Colonic mucosa (tissue), 4 donors: ENCODE measurements at regions not wholly inside any gene's neighbourhood (a gene's known extent, or its start where the extent isn't known, plus 50 kb on each side); places are given as distances from the start of the nearest gene placed in this dataset.
"Not testable (repeated sequence)": the region's sequence is repeated elsewhere in the genome, so short reads cannot be mapped to it uniquely, and the experiment has no call there.

ENCODE experiments used
- DNase-seq: peaks from one replicate; pipeline ENCODE4 v3.0.0-alpha.2; 2020
- H3K27ac ChIP-seq: fragments of 200-600 bp; one replicate; pipeline ENCODE4 v1.8.0; 2021
- H3K27me3 ChIP-seq: fragments of 200-600 bp; one replicate; pipeline ENCODE4 v1.8.0; 2021
- H3K36me3 ChIP-seq: fragments of 200-600 bp; one replicate; pipeline ENCODE4 v1.8.0; 2021
- H3K4me1 ChIP-seq: fragments of 200-600 bp; one replicate; pipeline ENCODE4 v1.8.0; 2021; ENCODE audit warnings: mild to moderate bottlenecking
- H3K4me3 ChIP-seq: fragments of 200-600 bp; one replicate; pipeline ENCODE4 v1.8.0; 2021
- H3K9ac ChIP-seq, 2 donors: one replicate each; pipeline ENCODE4 v1.7.0; 2013; ENCODE audit warnings: control low read depth in 2 of 2, low read depth in 2 of 2, low read length in 2 of 2
- H3K9me3 ChIP-seq: fragments of 200-600 bp; one replicate; pipeline ENCODE4 v1.8.0; 2021
- intact Hi-C: fragments of 100-400 bp; cut with DNase I; formaldehyde crosslinking; loops from one replicate; pipeline ENCODE4 v1.14.1; 2022
- TF ChIP-seq, protein P1 (sequence below): fragments of 200-600 bp; IDR thresholded peaks from one replicate; pipeline ENCODE4 v1.8.0; 2022; ENCODE audit warnings: antibody characterized with exemption, mild to moderate bottlenecking
- donor health status: healthy.
- donor health status: DM: no; HTN: no; CAD: no.
- donor health status: DM: no; HTN: no; CAD: no.

DNA sequence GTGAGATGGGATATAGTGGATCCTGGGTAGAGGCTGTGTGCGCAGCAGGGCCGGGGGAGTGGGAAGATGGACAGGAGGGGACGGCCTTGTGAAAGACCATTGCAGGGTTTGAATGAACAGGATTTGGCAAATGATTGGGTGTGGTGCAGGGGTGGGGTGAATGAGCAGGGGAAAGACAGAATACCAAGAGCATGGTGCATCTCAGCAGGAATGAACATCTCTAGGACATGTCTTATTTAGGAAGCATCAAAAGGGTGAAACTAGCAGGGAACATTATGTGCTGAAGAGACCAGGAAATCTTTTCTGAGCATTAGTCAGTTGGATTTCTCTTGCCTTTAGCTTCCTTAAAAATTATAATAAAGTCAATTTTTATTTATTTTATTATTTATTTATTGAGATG, 60.6 kb upstream of the SLC2A1 start:
- Histone ChIP-seq H3K4me3 (no peak overlapping the region), H3K36me3 (no peaks in the 10 kb centered on the region), H3K9ac (no peak overlapping the region), H3K4me1 (no peaks in the 10 kb centered on the region), H3K9me3 (no peaks in the 10 kb centered on the region), H3K27ac (no peak overlapping the region), H3K27me3 (no peaks in the 10 kb centered on the region)
- DNase-seq: no peak
- TF ChIP-seq, protein P1, sequence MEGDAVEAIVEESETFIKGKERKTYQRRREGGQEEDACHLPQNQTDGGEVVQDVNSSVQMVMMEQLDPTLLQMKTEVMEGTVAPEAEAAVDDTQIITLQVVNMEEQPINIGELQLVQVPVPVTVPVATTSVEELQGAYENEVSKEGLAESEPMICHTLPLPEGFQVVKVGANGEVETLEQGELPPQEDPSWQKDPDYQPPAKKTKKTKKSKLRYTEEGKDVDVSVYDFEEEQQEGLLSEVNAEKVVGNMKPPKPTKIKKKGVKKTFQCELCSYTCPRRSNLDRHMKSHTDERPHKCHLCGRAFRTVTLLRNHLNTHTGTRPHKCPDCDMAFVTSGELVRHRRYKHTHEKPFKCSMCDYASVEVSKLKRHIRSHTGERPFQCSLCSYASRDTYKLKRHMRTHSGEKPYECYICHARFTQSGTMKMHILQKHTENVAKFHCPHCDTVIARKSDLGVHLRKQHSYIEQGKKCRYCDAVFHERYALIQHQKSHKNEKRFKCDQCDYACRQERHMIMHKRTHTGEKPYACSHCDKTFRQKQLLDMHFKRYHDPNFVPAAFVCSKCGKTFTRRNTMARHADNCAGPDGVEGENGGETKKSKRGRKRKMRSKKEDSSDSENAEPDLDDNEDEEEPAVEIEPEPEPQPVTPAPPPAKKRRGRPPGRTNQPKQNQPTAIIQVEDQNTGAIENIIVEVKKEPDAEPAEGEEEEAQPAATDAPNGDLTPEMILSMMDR: no peak
- intact Hi-C loops: no loop called here

DNA sequence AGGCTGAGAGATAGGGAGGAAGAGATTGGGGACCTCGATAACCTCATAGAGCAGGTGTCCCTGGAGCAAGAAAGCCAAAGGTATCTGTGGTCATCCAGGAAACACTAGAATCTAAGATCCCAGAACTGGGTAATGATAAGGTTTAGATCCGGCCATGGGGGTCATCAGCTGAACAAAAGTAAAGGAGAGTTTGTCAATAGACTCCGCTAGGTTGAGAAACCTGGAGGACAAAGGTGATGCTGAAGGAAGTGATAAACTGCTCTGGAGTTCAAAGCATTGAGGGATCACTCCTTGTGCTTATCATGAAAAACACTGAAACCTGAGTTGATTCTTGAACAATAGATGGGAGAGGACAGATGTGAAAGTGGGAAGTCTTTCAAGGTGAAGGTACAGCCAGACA, 59.5 kb upstream of the SLC2A1 start:
- H3K9me3 ChIP-seq: no peaks in the 10 kb centered on the region
- H3K27ac ChIP-seq: no peak overlapping the region
- no peak overlapping the region for H3K4me3 ChIP-seq
- no peaks in the 10 kb centered on the region for H3K4me1 ChIP-seq
- no peaks in the 10 kb centered on the region for H3K27me3 ChIP-seq
- TF ChIP-seq, protein P1: no peak
- DNase-seq: no peak
- no peak overlapping the region for H3K9ac ChIP-seq
- no peaks in the 10 kb centered on the region for H3K36me3 ChIP-seq
- intact Hi-C loops: no loop called here

DNA sequence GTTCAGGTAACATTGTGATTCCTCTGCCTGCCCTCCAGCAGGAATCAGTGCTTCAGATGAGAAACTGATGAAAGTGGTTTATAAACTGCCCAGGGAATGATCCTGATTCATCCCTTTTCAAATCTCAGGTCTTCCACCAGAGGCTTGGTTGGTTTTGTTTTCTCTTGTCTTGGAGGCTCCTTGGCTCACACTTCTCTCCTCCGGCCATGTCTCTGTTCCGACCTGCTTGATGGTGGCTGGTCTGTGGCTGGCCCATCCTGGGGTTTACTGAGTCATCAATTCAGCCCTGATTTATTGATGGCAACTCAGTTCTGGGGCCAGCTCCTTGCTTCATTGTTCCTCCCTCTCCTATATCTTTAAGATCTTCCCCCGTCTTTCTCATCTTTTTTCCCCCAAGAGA, 56.6 kb upstream of the SLC2A1 start:
- no peak overlapping the region for H3K9ac ChIP-seq
- H3K27me3 ChIP-seq: no peaks in the 10 kb centered on the region
- H3K4me3 ChIP-seq: no peak overlapping the region
- no peak overlapping the region for H3K27ac ChIP-seq
- DNase-seq: no peak
- no peaks in the 10 kb centered on the region for H3K9me3 ChIP-seq
- no peaks in the 10 kb centered on the region for H3K4me1 ChIP-seq
- intact Hi-C loops: no loop called here
- no peaks in the 10 kb centered on the region for H3K36me3 ChIP-seq
- TF ChIP-seq, protein P1: no peak

DNA sequence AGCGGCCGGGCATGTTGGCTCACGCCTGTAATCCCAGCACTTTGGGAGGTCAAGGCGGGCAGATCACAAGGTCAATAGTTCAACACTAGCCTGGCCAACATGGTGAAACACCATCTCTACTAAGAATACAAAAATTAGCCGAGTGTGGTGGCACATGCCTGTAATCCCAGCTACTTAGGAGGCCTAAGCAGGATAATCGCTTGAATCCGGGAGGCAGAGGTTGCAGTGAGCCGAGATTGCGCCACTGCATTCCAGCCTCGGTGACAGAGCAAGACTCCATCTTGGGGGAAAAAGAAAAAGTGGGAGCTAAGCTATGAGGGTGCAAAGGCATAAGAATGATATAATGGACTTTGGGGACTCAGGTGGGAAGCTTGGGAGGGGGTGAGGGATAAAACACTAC, 55.9 kb upstream of the SLC2A1 start:
- H3K9ac ChIP-seq, DNase-seq, H3K4me1 ChIP-seq, intact Hi-C loops, H3K27me3 ChIP-seq, H3K36me3 ChIP-seq, H3K4me3 ChIP-seq, H3K9me3 ChIP-seq, H3K27ac ChIP-seq: not testable (repeated sequence)

DNA sequence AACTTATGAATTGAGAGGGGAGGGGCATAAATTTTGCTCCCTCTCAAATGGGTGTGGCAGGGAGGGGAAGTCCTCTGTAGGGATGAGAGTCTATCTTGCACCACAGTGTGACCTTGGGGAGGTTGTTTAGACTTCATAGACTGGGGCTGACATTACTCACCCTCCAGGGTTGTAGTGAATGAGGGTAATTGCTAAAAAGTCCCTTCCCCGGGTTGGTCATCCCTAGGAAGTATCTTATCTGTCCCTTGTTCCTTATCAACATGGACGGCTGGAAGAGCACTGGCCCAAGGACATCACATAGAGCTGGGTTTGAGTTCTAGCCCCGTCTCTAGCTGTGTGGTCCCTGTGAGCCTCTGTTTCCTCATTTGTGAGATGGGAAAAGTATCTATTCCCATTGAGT, 52.4 kb upstream of the SLC2A1 start:
- Histone ChIP-seq H3K9me3 (no peaks in the 10 kb centered on the region), H3K27ac (no peak overlapping the region), H3K4me1 (no peaks in the 10 kb centered on the region), H3K36me3 (no peaks in the 10 kb centered on the region), H3K9ac (no peak overlapping the region), H3K27me3 (peaks cover 7% of the 10 kb centered on the region), H3K4me3 (no peak overlapping the region)
- TF ChIP-seq, protein P1: no peak
- no peak for DNase-seq
- intact Hi-C loops: no loop called here

DNA sequence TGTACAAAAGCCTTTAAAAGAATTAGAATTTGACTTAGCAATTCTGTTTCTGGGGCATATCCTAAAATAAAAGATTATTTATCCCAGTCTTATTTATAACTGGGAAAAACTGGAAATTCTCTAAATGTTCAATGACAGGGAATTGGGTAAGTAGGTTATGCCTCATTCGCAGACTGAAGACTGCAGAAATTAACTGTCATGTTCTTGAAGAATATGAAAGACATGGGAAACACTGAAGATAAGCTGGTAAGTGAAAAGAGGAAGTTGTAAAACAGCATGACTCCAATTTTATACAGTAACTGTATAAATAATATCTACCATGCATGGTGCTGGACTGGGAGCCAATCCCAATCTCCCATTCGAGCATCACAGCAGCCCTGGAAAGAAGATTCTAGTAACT, 50.6 kb upstream of the SLC2A1 start:
- no peak overlapping the region for H3K4me3 ChIP-seq
- peaks cover 7% of the 10 kb centered on the region for H3K27me3 ChIP-seq
- H3K4me1 ChIP-seq: no peaks in the 10 kb centered on the region
- no peak for DNase-seq
- H3K9me3 ChIP-seq: no peaks in the 10 kb centered on the region
- TF ChIP-seq, protein P1: no peak
- no peak overlapping the region for H3K27ac ChIP-seq
- no peak overlapping the region for H3K9ac ChIP-seq
- no peaks in the 10 kb centered on the region for H3K36me3 ChIP-seq
- intact Hi-C loops: no loop called here
